ENCODE measurements at regions not wholly inside any gene's neighbourhood (a gene's known extent, or its start where the extent isn't known, plus 50 kb on each side); places are given as distances from the start of the nearest gene placed in this dataset.

DNA sequence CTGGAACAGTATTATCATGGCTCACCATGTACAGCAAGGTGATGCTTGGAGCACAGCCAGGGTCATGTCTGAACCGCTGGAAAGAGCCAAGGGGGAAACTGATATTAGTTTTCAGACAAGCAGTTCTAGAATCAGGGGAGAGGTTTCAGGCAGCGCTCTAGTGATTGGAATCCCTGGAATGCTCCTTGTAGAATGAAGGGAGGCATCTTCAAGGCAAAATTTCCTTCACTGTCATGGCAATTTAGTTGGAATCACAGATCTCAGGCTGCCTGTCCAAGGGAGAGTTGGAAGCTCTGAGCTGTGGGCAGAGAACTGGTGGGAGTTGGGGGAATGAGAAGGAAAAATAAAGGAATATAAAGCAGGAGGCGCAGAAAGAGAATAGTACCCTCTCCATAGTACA lies 737.1 kb downstream of the PTPRU start:
- no peak for DNase-seq

DNA sequence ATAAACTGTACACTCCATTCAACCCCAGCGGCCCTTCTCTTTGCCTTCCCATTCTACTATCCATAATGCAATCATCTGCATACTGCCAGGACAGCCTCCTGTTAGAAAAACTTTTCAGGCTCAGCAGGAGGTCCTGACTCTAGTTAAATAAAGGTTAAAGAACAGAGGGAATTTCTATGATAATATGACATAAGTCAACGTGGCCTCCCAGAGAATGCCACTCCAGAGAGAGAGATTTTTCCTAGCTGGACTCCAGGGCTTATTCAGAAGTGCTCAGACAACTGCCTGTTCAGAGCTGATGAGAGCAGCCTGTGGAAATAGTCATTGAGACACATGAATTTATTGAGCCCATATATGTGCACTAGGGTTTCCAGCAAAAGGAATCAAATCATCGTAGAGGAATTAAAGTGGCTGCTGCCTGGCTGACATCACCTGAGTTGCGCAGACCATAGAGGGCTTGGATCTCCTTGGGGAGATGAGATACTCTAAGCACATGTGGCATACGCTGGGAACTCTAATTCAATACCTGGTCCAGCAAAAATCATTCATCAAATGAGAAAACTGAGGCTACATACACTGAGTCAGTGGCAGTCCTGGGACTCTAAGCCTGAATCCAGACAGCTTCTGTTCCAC lies 736.2 kb downstream of the PTPRU start:
- no peak for DNase-seq

DNA sequence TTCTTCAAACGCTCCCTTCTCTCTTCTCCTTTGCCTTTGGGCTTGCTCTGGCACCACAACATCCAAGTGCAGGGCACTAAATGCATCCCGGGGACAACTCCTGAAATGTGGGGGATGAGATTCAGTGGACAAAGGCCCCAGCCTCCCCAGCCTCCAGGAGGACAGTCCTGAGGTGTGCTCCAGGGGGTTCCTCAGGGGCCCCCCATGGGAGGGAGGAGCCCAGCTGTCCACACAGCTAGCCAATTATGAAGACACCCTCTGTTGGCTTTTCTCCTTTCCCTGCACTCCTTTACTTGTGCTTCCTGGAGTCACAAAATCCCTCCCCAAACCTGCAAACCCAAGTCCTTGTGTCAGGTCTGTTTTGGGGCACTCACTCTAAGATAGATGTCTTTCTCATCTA lies 735.4 kb downstream of the PTPRU start:
- DNase-seq = no peak

DNA sequence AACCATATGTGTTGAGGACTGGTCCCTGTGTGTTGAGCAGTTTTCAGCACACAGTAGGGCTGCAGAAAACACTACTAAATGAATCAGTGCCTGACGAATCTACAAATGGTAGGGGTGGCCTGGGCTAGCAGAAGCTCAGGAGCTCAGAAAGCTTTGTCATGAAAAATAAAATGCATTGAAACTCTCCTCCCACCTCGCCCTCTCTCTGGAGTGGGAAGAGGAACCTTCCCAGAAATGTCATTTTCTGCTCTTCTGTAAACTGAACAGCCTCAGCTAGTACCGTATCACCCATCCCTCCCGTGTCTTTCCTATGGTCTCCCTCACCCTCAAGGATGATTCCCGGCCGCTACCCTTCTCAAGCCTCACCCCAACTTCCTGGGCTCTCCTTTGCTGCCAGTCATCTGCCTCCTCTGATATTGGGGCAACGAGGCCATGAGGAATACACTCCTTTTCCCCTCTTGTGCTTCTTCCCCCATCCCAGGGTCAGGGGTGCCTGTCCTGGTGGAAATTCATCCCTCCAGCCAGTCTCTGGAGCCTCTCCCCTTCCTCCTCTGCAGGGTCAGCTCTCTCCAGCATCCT lies 734.5 kb downstream of the PTPRU start:
- DNase-seq = peak in 2 of 3 donors; percentile 22 to 36

DNA sequence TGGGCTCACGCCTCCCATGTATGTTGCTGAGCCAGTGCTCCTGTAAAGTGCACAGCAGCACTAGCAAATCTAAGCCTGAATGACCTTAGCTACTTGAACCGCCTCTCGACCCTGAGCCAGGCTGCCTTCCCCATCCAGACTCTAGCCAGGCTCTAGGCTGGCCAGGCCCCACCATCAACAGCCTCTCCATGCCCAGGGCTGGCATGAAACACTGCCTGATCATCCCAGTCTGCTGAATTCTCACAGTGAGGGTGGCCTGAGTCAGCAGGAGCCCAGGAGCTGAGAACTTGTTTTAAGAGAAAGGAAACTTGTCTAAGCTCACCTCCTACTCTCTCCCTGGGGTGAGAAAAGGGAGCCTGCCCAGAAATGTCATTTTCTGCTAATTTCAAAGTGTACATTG lies 733.3 kb downstream of the PTPRU start:
- DNase-seq = no peak

DNA sequence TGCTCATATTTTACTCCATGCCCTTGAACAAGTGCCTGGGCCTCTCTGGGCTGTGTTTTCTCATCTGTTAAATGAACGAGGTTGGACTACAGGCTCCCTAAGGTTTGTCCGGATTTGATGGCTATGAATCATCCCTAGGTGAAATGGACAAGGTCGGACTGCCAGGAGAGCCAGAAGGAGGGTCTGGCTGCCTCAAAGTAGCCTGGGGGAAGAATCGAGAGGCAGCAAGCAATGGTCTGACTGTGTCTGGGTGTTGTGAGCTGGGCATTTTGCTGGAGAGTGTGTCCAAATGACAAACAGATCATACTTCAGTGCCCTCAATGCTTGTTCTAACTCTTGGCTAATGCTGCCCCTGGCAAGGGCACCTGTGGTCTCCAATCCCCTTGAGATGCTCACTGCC lies 730.9 kb downstream of the PTPRU start:
- no peak for DNase-seq

- no peak for DNase-seq
Measured at GRCh38 chr1:29966526-29967045, 730.3 kb downstream of the PTPRU start.

DNA sequence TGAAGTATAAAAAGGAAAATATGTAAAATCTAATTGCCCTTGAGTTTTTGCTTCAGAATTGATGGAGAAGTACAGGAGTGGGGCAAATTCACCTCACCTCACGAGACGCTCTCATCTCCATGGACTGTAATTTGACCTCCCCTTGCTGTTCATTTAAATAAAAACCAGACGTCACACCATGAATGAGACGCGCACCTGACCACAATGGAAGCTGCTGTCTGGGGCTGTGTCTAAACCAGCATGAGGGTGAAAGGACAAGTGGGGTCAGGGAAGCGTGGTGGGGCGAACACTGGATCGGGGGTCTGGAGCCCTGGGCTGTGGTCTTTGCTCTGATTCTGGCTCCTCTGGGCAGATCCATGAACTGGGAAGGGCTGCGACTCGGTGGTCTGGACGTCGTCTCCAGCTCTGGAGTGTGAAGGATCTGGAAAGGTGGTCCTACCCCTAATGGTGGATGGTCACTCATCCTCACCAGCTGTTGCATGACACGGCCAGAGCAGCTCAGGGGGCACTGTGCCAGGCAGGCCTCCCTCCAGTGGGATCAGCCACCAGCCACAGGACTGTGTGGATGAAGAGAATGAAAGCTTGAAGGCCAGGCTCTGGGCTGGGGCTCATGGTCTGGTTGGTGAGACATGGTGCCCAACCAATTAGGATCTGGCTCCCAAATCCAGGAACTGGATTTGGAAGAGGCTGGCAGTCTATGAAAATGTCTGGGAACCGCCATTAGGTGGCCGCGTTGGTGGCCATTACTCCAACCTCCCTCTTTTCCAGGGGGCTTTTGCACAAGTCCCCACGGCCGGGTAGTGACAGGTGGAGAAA lies 728.6 kb downstream of the PTPRU start:
- no peak for DNase-seq

DNA sequence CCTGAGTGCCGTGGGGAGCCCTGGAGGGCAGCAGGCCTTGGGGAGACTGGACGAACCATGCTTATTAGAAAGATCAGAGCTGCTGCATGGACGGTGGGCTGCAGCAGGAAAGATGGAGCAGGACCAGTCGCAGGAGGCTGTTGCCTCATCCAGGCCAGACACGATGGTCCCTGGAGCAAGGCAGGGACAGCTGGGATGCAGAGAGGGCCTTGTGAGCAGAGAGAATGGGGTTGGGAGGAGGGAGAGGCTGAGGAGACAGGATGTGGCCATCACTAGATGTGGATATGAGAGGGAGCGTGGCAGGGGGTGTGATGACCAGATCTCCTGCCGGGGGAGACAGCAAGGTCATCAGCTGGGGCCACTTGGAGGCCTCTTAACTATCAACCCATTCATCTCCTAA lies 727.6 kb downstream of the PTPRU start:
- no peak for DNase-seq

- DNase-seq = no peak
Measured at GRCh38 chr1:29962831-29963247, 726.5 kb downstream of the PTPRU start.

DNA sequence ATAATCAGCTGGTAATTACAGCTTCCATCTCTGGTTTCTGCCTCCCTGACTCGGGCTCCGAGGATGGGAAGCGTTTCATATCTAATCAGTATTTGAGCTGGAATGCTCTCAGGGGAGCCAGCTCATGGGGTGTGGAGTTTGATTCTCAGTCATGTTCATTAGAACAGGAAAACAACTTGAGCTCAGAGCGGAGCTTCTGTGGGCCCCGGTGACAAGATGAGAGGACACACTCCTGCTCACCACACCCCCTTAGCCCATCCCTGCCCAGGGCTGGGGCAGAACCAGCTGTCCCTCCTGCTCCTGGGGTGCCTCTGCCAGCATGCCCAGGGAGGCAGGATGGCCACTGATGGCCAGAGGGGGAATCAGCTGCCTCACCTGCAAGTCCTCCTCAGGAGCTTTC lies 726.0 kb downstream of the PTPRU start:
- no peak for DNase-seq

DNA sequence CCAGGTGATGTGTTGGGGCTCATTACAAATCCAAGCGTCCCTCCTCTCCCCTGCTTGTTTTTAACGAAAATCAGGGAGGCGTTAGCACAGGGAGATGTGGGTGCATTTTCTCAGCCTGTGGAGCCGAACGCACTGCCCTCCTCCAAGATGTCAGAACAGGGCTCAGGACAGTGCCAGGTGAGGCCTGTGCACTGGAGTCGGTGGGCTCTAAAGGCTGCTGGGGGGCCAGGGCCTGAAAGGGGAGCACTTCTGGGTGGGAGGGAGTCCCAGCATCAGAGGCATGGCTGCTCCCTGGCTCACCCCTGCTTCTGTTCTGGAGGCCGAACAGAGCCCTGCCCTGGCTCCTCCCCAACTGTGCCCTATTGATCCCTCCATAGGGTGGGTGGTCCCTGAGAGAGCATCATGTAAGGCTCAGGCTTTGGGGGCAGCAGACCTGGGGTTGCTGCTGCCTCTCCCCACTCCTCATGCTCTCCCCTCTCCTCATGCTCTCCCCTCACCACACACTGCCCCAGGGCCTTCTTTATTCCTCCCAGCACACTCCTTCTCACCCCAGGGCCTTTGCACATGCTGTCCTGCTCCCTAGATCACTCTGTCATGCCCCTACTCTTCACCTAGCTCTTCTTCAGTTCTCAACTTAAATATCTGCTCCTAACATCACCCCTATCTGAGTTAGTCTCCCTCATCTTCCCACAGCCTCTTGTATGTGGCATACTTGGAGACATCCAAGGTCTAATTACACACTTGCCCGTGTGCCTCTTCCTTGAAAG lies 725.2 kb downstream of the PTPRU start:
- DNase-seq = no peak

DNA sequence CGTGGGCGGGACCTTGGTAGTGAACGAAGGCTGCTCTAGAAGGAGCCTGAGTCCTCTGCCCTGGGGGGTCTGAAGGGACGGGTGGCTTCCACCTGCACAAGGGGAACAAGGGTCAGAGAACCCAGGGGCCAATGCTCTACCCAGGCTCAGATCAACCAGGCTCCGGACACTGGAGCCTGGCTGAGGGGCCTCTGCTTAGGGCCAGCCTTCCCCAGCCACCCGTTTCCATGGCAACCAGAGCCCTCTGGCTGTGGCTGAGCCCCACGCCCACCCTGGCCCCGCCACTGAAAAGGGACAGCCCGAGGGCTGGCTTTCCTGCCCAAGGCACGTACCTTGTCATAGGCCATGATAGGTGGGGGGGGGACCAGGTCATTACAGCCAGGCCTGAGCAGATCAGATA lies 724.6 kb downstream of the PTPRU start:
- no peak for DNase-seq

GRCh38 chr1:29960156-29960755 lies 723.9 kb downstream of the PTPRU start:
- no peak for DNase-seq

DNA sequence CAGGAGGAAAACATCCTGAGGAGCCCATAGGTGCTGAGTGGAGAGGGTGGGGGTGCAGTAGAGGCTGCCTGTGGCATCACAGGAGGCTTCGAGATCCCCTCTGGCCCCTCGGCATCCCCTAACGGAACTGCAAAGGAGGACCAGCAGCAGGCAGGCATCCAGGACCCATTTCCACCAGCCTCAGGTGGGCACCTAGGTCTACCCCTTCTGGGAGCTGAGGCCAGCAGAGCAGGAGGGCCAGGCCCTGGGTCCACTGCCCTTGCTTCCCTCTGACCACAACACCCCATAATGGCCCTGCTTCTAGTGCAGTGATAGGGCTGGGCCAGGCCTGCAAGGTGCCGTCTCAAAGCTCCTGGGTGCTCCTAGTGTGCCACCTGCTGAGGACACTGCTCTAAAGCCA lies 723.0 kb downstream of the PTPRU start:
- no peak for DNase-seq

DNA sequence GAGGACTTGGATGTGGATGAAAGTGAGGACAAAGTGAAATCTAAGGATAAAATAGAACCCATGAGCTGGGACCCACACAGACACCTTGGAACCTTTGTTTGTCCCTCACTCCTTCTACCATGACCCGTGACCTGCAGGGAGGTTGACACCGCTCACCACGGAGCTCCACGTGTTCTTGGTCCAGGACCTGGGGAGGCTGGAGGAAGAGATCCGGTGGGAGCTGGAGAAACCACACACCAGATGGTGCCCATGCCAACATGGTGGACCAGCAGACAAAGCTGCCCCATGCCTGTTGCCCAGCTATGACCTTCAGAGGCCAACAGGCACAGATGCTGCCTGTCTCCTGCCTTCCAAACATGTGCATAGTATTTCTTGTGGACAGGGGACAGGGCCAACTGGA lies 721.9 kb downstream of the PTPRU start:
- DNase-seq = no peak

- no peak for DNase-seq
Measured at GRCh38 chr1:29956349-29957030, 720.2 kb downstream of the PTPRU start.

GRCh38 chr1:29954591-29954990 lies 718.3 kb downstream of the PTPRU start:
- DNase-seq = no peak

DNA sequence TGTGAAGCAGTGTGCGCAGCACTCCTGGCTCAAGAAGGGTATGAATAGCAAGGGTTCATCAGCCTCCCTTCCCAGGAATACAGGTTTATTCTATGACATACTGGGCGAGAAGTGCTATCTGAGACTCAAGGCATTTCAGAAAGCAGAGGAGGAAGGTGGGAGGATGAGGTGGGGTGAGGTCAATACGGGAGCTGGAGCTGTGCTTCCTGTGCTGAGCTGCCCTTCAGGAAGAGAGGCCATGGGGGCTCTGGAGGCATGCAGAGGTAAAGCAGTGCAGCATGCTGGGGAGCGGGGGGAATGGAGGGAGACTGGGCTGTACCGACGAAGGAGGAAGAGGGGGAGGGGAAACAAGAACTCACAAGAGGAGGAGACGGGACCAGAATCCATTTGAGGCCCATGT lies 717.6 kb downstream of the PTPRU start:
- DNase-seq = no peak

GRCh38 chr1:29949676-29950075 lies 713.4 kb downstream of the PTPRU start:
- DNase-seq = no peak

- peak in 1 of 3 donors; percentile 14 for DNase-seq
Measured at GRCh38 chr1:29948581-29948980, 712.3 kb downstream of the PTPRU start.

DNA sequence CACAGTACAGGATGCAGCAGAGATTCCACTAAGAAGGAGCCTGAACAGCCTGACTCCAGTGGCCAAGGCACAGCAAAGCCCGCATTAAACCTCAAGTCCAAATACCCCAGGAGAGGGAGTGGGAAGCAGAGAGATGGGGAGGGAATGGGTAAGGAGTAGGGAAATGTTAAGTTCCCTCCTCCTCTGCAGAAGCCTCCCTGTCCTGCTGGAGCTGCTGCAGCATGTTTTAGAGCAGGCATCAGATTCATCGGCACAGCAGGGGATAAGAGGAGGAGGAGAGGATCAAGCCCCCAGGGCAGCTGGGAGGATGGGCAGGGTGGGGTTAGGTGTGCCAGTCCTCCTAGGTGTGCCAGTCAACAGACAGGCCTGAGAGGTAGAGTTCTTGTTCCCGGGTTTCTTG lies 709.7 kb downstream of the PTPRU start:
- no peak for DNase-seq
